Lower leg skin (tissue), 4 donors: ENCODE measurements at regions not wholly inside any gene's neighbourhood (a gene's known extent, or its start where the extent isn't known, plus 50 kb on each side); places are given as distances from the start of the nearest gene placed in this dataset.
"Not testable (repeated sequence)": the region's sequence is repeated elsewhere in the genome, so short reads cannot be mapped to it uniquely, and the experiment has no call there.

ENCODE experiments used
- DNase-seq, 2 donors: peaks; one replicate each; pipeline ENCODE4 v3.0.0-alpha.2; 2019; ENCODE audit warnings: low spot score in 2 of 2
- H3K4me3 ChIP-seq: fragments of 200-600 bp; sonication (generic); 2 replicates; pipeline ENCODE4 v1.5.1; 2017; ENCODE audit warnings: mild to moderate bottlenecking, low read depth; ENCODE audit not compliant: poor library complexity, severe bottlenecking
- POLR2A ChIP-seq, 2 donors: fragments of 450-650 bp; IDR thresholded peaks; one replicate each; pipeline ENCODE4 v1.6.1; 2016 to 2017; ENCODE audit warnings: antibody characterized with exemption in 2 of 2, mild to moderate bottlenecking in 1 of 2, moderate library complexity in 1 of 2
- WGBS, 2 donors: methylation state at CpG; one replicate each; pipeline ENCODE4 v1.1.5; 2018; 5-methylcytosine and 5-hydroxymethylcytosine counted together
- intact Hi-C: fragments of 100-400 bp; cut with DNase I; formaldehyde crosslinking; loops from one replicate; pipeline ENCODE4 v1.15.0; 2023; ENCODE audit warnings: low total_unique reads
- TF ChIP-seq, protein P1 (sequence below), 3 donors: fragments of 450-650 bp; IDR thresholded peaks; one replicate each; pipeline ENCODE4 v1.5.1; 2016; ENCODE audit warnings: antibody characterized with exemption in 3 of 3, mild to moderate bottlenecking in 3 of 3, moderate library complexity in 2 of 3

- TF ChIP-seq, protein P1, sequence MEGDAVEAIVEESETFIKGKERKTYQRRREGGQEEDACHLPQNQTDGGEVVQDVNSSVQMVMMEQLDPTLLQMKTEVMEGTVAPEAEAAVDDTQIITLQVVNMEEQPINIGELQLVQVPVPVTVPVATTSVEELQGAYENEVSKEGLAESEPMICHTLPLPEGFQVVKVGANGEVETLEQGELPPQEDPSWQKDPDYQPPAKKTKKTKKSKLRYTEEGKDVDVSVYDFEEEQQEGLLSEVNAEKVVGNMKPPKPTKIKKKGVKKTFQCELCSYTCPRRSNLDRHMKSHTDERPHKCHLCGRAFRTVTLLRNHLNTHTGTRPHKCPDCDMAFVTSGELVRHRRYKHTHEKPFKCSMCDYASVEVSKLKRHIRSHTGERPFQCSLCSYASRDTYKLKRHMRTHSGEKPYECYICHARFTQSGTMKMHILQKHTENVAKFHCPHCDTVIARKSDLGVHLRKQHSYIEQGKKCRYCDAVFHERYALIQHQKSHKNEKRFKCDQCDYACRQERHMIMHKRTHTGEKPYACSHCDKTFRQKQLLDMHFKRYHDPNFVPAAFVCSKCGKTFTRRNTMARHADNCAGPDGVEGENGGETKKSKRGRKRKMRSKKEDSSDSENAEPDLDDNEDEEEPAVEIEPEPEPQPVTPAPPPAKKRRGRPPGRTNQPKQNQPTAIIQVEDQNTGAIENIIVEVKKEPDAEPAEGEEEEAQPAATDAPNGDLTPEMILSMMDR (IDR thresholded peaks at IDR 0.05): no peak
- no peak for TF ChIP-seq POLR2A (IDR thresholded peaks at IDR 0.05)
- 93 to 96% methylated on average over 8 of the region's 8 CpGs for WGBS, 2 donors
- no peak for DNase-seq
Measured at GRCh38 chr2:160583813-160584537, 90.4 kb upstream of the RBMS1 start.

GRCh38 chr2:160584972-160585494 lies 91.4 kb upstream of the RBMS1 start:
- DNase-seq: no peak
- no peak overlapping the region for H3K4me3 ChIP-seq
- no peak for TF ChIP-seq POLR2A (IDR thresholded peaks at IDR 0.05)
- TF ChIP-seq, protein P1 (IDR thresholded peaks at IDR 0.05): no peak
- intact Hi-C loops: no loop called here

More at GRCh38 chr2:160583813-160584537, 90.4 kb upstream of the RBMS1 start:
- intact Hi-C loops: no loop called here
- no peak overlapping the region for H3K4me3 ChIP-seq

DNA sequence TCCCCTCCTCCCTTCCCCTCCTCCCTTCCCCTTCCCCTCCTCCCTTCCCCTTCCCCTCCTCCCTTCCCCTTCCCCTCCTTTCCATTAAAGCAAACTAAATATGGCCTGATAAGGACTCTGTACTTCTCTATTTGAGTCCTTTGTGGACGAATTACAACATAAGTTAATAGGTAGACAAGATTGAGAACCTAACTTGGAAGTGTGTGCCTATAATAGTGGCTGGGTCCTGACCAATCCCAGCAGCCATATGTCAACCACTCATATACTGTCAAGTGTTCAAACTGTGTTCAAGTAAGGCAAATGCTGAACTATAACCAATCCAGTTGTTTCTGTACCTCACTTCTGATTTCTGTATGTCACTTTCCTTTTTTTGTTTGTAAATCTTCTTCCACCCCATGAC lies 97.1 kb upstream of the RBMS1 start:
- TF ChIP-seq, protein P1 (IDR thresholded peaks at IDR 0.05): no peak
- TF ChIP-seq POLR2A (IDR thresholded peaks at IDR 0.05): no peak
- intact Hi-C loops: no loop called here

DNA sequence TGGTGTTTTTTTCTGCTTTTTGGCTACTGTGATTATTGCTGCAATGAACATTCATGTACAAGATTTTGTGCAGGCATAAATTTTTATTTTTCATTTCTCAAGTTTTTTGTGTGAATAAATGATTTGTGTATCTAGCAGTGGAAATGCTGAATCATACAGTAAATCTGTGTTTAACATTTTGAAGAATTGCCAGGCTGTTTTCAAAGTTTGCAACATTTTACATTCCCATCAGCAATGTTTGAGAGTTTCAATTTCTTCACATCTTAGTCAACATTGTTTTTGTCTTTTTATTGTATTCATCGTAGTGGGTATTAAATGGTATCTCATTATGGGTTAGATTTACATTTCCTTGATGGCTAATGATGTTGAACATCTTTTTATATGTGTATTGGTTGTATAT lies 98.8 kb upstream of the RBMS1 start:
- 39 to 100% methylated on average over 1 of the region's 1 CpG for WGBS, 2 donors
- H3K4me3 ChIP-seq: no peak overlapping the region
- TF ChIP-seq, protein P1 (IDR thresholded peaks at IDR 0.05): no peak
- TF ChIP-seq POLR2A (IDR thresholded peaks at IDR 0.05): no peak
- intact Hi-C loops: no loop called here
- DNase-seq: no peak

More for the DNA sequence above, 97.1 kb upstream of the RBMS1 start:
- no peak for DNase-seq
- H3K4me3 ChIP-seq: no peak overlapping the region
- 56 to 87% methylated on average over 1 of the region's 1 CpG for WGBS, 2 donors

GRCh38 chr2:160592993-160593392 lies 99.4 kb upstream of the RBMS1 start:
- intact Hi-C loops: no loop called here
- no peak overlapping the region for H3K4me3 ChIP-seq
- no peak for DNase-seq
- TF ChIP-seq POLR2A (IDR thresholded peaks at IDR 0.05): no peak
- TF ChIP-seq, protein P1 (IDR thresholded peaks at IDR 0.05): no peak

DNA sequence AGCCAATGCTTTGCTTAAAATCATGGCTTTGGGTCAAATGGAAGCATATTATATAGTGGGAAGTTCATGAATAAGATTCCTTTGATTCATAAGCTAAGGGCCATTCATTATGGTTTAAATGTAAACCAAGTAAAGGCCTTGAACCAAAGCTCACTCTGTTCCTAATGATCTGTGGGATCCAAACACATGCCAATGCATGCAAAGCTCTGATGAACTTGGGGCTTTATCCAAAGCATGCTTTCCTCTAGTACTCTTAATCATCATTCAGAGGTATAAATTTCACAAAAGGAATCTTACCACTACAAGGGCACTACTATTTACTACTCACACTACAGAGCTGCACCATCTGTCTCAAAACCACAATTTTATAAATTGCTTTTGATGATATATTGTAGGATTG lies 102.8 kb upstream of the RBMS1 start:
- DNase-seq: no peak
- TF ChIP-seq, protein P1 (IDR thresholded peaks at IDR 0.05): no peak
- TF ChIP-seq POLR2A (IDR thresholded peaks at IDR 0.05): no peak
- intact Hi-C loops: no loop called here
- no peak overlapping the region for H3K4me3 ChIP-seq

DNA sequence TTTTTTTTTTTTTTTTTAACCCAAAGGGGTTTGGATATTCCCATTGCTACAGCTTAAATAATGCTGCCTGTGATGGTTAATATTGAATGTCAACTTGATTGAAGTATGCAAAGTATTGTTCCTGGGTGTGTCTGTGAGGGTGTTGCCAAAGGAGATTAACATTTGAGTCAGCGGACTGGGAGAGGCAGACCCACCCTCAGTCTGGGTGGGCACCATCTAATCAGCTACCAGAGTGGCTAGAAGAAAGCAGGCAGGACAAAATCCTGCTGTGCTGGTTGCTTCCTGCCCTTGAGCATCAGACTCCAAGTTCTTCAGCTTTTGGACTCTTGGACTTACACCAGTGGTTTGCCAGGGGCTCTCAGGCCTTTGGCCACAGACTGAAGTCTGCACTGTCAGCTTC lies 106.8 kb upstream of the RBMS1 start:
- WGBS, 2 donors: 35 to 65% methylated on average over 1 of the region's 1 CpG
- intact Hi-C loops, DNase-seq, H3K4me3 ChIP-seq: not testable (repeated sequence)
